ENCODE measurements at regions not wholly inside any gene's neighbourhood (a gene's known extent, or its start where the extent isn't known, plus 50 kb on each side); places are given as distances from the start of the nearest gene placed in this dataset.

- no TSS peak for BruUV-seq (replicated peaks)
- H3K27ac ChIP-seq (ENCODE audit: low read depth, low read length, poor library complexity, severe bottlenecking): no peak overlapping the region
- intact Hi-C loops (cut with micrococcal nuclease; ENCODE audit: unreplicated experiment): no loop called here
Measured at GRCh38 chr3:177571944-177572315, 374.6 kb upstream of the TBL1XR1 start.

GRCh38 chr3:177574222-177574856 lies 377.1 kb upstream of the TBL1XR1 start:
- TF ChIP-seq CTCF (conservative IDR thresholded peaks at IDR 0.05; ENCODE audit: low read depth, low read length) (no peak), EZH2 (IDR thresholded peaks at IDR 0.05; ENCODE audit: borderline replicate concordance, low read depth, low read length, poor library complexity, severe bottlenecking) (no peak)
- H3K4me1 ChIP-seq (ENCODE audit: insufficient read depth, low read length, poor library complexity, severe bottlenecking): peaks cover 36% of the 10 kb centered on the region
- H3K9me3 ChIP-seq (ENCODE audit: low read depth, low read length, poor library complexity, severe bottlenecking): no peaks in the 10 kb centered on the region
- H3K36me3 ChIP-seq (ENCODE audit: insufficient read depth, low read length, poor library complexity, severe bottlenecking): no peaks in the 10 kb centered on the region
- CTCF ChIA-PET: no interaction called here
- BruUV-seq (replicated peaks): no TSS peak
- no peak overlapping the region for H3K27ac ChIP-seq (ENCODE audit: low read depth, low read length, poor library complexity, severe bottlenecking)
- intact Hi-C loops (cut with micrococcal nuclease; ENCODE audit: unreplicated experiment): no loop called here
- H3K4me3 ChIP-seq (ENCODE audit: low read depth, low read length, poor library complexity, severe bottlenecking): no peak overlapping the region
- POLR2A ChIA-PET (ENCODE audit: low non-redundant PET): no interaction called here
- DNase-seq (ENCODE audit: low spot score): peak; percentile 44
- H3K27me3 ChIP-seq (replicated peaks; ENCODE audit: insufficient read depth, low read depth, low read length, poor library complexity): no peaks in the 10 kb centered on the region

More at GRCh38 chr3:177571944-177572315, 374.6 kb upstream of the TBL1XR1 start:
- DNase-seq (ENCODE audit: low spot score): no peak
- TF ChIP-seq EZH2 (IDR thresholded peaks at IDR 0.05; ENCODE audit: borderline replicate concordance, low read depth, low read length, poor library complexity, severe bottlenecking) (no peak), CTCF (conservative IDR thresholded peaks at IDR 0.05; ENCODE audit: low read depth, low read length) (no peak)
- Histone ChIP-seq H3K27me3 (replicated peaks; ENCODE audit: insufficient read depth, low read depth, low read length, poor library complexity) (no peaks in the 10 kb centered on the region), H3K4me1 (ENCODE audit: insufficient read depth, low read length, poor library complexity, severe bottlenecking) (peaks cover 36% of the 10 kb centered on the region), H3K9me3 (ENCODE audit: low read depth, low read length, poor library complexity, severe bottlenecking) (no peaks in the 10 kb centered on the region), H3K4me3 (ENCODE audit: low read depth, low read length, poor library complexity, severe bottlenecking) (no peak overlapping the region), H3K36me3 (ENCODE audit: insufficient read depth, low read length, poor library complexity, severe bottlenecking) (no peaks in the 10 kb centered on the region)
- POLR2A ChIA-PET (ENCODE audit: low non-redundant PET): no interaction called here
- CTCF ChIA-PET: no interaction called here

GRCh38 chr3:177576746-177577145 lies 379.5 kb upstream of the TBL1XR1 start:
- no peak for DNase-seq (ENCODE audit: low spot score)
- Histone ChIP-seq H3K4me3 (ENCODE audit: low read depth, low read length, poor library complexity, severe bottlenecking) (no peak overlapping the region), H3K4me1 (ENCODE audit: insufficient read depth, low read length, poor library complexity, severe bottlenecking) (peaks cover 21% of the 10 kb centered on the region), H3K27ac (ENCODE audit: low read depth, low read length, poor library complexity, severe bottlenecking) (no peak overlapping the region), H3K9me3 (ENCODE audit: low read depth, low read length, poor library complexity, severe bottlenecking) (no peaks in the 10 kb centered on the region), H3K36me3 (ENCODE audit: insufficient read depth, low read length, poor library complexity, severe bottlenecking) (no peaks in the 10 kb centered on the region), H3K27me3 (replicated peaks; ENCODE audit: insufficient read depth, low read depth, low read length, poor library complexity) (no peaks in the 10 kb centered on the region)
- CTCF ChIA-PET: no interaction called here
- TF ChIP-seq CTCF (conservative IDR thresholded peaks at IDR 0.05; ENCODE audit: low read depth, low read length): no peak
- TF ChIP-seq EZH2 (IDR thresholded peaks at IDR 0.05; ENCODE audit: borderline replicate concordance, low read depth, low read length, poor library complexity, severe bottlenecking): no peak
- intact Hi-C loops (cut with micrococcal nuclease; ENCODE audit: unreplicated experiment): no loop called here
- BruUV-seq (replicated peaks): no TSS peak
- POLR2A ChIA-PET (ENCODE audit: low non-redundant PET): no interaction called here

Data from A673 (cell line).